Muscle of leg (tissue), 3 donors: ENCODE measurements at regions not wholly inside any gene's neighbourhood (a gene's known extent, or its start where the extent isn't known, plus 50 kb on each side); places are given as distances from the start of the nearest gene placed in this dataset.

Source experiments
- DNase-seq: peaks from one replicate; pipeline ENCODE4 v3.0.0; 2013
- H3K27ac ChIP-seq: one replicate; pipeline ENCODE4 v1.5.1; 2013; ENCODE audit warnings: mild to moderate bottlenecking, low read length, control low read depth
- H3K27me3 ChIP-seq: one replicate; pipeline ENCODE4 v1.6.1; 2013; ENCODE audit warnings: low read length; ENCODE audit not compliant: control insufficient read depth, insufficient read depth
- H3K36me3 ChIP-seq: one replicate; pipeline ENCODE4 v1.6.1; 2013; ENCODE audit warnings: low read length; ENCODE audit not compliant: control insufficient read depth, insufficient read depth
- H3K4me1 ChIP-seq: one replicate; pipeline ENCODE4 v1.6.1; 2013; ENCODE audit warnings: low read length; ENCODE audit not compliant: control insufficient read depth, insufficient read depth
- H3K4me3 ChIP-seq: one replicate; pipeline ENCODE4 v1.5.1; 2013; ENCODE audit warnings: low read length, control low read depth
- H3K9me3 ChIP-seq: replicated peaks from 2 replicates; pipeline ENCODE4 v1.6.1; 2013; ENCODE audit warnings: low read depth, low read length; ENCODE audit not compliant: control insufficient read depth
- WGBS: methylation state at CpG from one replicate; pipeline ENCODE4 v1.1.5; 2013; ENCODE audit warnings: missing lambda C conversion rate; ENCODE audit not compliant: insufficient coverage; 5-methylcytosine and 5-hydroxymethylcytosine counted together

DNA sequence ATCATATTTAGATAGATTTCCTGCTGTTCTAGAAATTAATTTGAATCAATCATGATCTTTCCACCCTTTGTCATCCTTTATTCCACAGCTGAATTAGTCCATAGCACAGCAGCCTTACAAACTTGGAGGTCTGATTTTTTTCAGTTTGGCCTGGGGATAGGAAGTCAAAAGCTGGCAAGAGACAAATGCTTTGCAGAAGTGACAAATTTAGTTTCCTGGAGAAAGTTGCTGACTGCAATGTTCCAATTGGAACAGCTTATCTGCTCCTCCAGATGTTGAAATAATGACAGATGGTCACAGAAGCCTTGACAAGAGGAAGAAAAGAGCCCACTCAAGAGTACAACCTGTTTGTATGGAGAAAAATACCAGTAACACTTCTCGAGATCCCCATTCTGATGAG, 1276.1 kb upstream of the CDH8 start:
- no CpG with 5 or more reads among the region's 1 CpG for WGBS
- Histone ChIP-seq H3K27ac (no peak overlapping the region), H3K4me3 (no peak overlapping the region), H3K27me3 (no peaks in the 10 kb centered on the region), H3K9me3 (no peaks in the 10 kb centered on the region), H3K4me1 (no peaks in the 10 kb centered on the region), H3K36me3 (no peaks in the 10 kb centered on the region)
- peak; percentile 83 for DNase-seq

GRCh38 chr16:63311313-63311712, 1275.1 kb upstream of the CDH8 start:
- WGBS: no CpG with 5 or more reads among the region's 3 CpGs
- Histone ChIP-seq H3K36me3 (no peaks in the 10 kb centered on the region), H3K27me3 (no peaks in the 10 kb centered on the region)

GRCh38 chr16:63302811-63303210, 1266.6 kb upstream of the CDH8 start:
- Histone ChIP-seq H3K27me3 (no peaks in the 10 kb centered on the region), H3K36me3 (no peaks in the 10 kb centered on the region), H3K4me1 (no peaks in the 10 kb centered on the region), H3K9me3 (no peaks in the 10 kb centered on the region), H3K27ac (no peak overlapping the region), H3K4me3 (no peak overlapping the region)
- 83% methylated on average over 1 of the region's 2 CpGs for WGBS
- DNase-seq: no peak

More at GRCh38 chr16:63311313-63311712, 1275.1 kb upstream of the CDH8 start:
- Histone ChIP-seq H3K4me3 (no peak overlapping the region), H3K27ac (no peak overlapping the region), H3K9me3 (no peaks in the 10 kb centered on the region), H3K4me1 (no peaks in the 10 kb centered on the region)
- no peak for DNase-seq

GRCh38 chr16:63301349-63301748, 1265.1 kb upstream of the CDH8 start:
- no peak overlapping the region for H3K27ac ChIP-seq
- no peaks in the 10 kb centered on the region for H3K27me3 ChIP-seq
- H3K9me3 ChIP-seq: no peaks in the 10 kb centered on the region
- H3K4me1 ChIP-seq: no peaks in the 10 kb centered on the region
- H3K36me3 ChIP-seq: no peaks in the 10 kb centered on the region
- DNase-seq: no peak
- no peak overlapping the region for H3K4me3 ChIP-seq
- WGBS: 67% methylated on average over 1 of the region's 1 CpG

DNA sequence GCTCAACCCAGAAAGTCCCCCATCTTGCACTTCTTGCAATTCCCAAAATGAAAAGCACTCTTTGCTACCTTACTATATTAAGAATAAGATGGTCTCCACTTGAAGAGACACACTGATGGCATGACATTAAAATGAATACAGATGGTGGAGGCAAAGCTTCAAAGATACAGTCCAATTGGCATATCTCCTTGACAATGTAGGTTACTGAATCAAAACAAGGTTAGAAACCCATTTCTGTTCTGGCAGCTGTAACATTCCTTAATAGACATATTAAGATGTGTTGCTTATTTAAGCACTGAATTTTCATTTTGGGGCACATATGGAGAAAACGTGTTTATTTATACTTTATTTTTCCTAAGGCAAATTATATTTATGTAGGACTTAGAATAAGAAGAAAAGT, 1262.8 kb upstream of the CDH8 start:
- no peak for DNase-seq
- Histone ChIP-seq H3K4me3 (no peak overlapping the region), H3K9me3 (no peaks in the 10 kb centered on the region), H3K27me3 (no peaks in the 10 kb centered on the region), H3K4me1 (no peaks in the 10 kb centered on the region), H3K27ac (no peak overlapping the region), H3K36me3 (no peaks in the 10 kb centered on the region)
- no CpG with 5 or more reads among the region's 1 CpG for WGBS

- H3K36me3 ChIP-seq: no peaks in the 10 kb centered on the region
- 96% methylated on average over 8 of the region's 11 CpGs for WGBS
- H3K27me3 ChIP-seq: no peaks in the 10 kb centered on the region
- DNase-seq: no peak
- no peaks in the 10 kb centered on the region for H3K9me3 ChIP-seq
- H3K27ac ChIP-seq: no peak overlapping the region
- H3K4me3 ChIP-seq: no peak overlapping the region
- no peaks in the 10 kb centered on the region for H3K4me1 ChIP-seq
These were observed 1255.8 kb upstream of the CDH8 start for GRCh38 chr16:63292036-63292435.

GRCh38 chr16:63289834-63290460, 1253.7 kb upstream of the CDH8 start:
- H3K9me3 ChIP-seq: no peaks in the 10 kb centered on the region
- 0% methylated on average over 2 of the region's 16 CpGs for WGBS
- H3K4me1 ChIP-seq: no peaks in the 10 kb centered on the region
- no peak overlapping the region for H3K4me3 ChIP-seq
- no peaks in the 10 kb centered on the region for H3K27me3 ChIP-seq
- peak; percentile 69 for DNase-seq
- no peaks in the 10 kb centered on the region for H3K36me3 ChIP-seq
- H3K27ac ChIP-seq: no peak overlapping the region

GRCh38 chr16:63287401-63287800, 1251.2 kb upstream of the CDH8 start:
- Histone ChIP-seq H3K4me1 (no peaks in the 10 kb centered on the region), H3K4me3 (no peak overlapping the region), H3K27ac (no peak overlapping the region), H3K27me3 (no peaks in the 10 kb centered on the region), H3K9me3 (no peaks in the 10 kb centered on the region), H3K36me3 (no peaks in the 10 kb centered on the region)
- WGBS: no CpG with 5 or more reads among the region's 2 CpGs
- DNase-seq: no peak

GRCh38 chr16:63283721-63284120, 1247.5 kb upstream of the CDH8 start:
- no peaks in the 10 kb centered on the region for H3K4me1 ChIP-seq
- H3K27me3 ChIP-seq: no peaks in the 10 kb centered on the region
- no peak overlapping the region for H3K4me3 ChIP-seq
- H3K36me3 ChIP-seq: no peaks in the 10 kb centered on the region
- H3K9me3 ChIP-seq: no peaks in the 10 kb centered on the region
- no peak for DNase-seq
- no peak overlapping the region for H3K27ac ChIP-seq
- WGBS: no CpG with 5 or more reads among the region's 1 CpG

DNA sequence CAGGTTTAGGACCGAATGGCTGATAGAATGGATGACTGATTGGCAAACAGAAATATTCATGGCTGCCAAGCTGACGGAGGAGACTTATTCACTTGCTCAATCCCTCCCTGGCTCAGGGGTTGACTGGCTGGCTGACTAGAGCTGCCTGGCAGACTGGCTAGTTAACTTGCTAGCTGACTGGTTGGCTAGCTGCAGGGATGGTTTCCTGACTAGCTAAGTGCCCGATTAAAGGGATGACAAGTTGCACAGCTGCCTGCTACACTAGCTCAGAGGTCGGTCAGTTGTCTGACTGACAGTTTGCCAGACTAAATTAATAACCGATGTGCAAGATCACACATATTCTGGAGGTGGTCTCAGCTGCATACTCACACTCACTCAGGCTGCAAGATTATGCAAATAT, 1208.4 kb upstream of the CDH8 start:
- WGBS: 71% methylated on average over 4 of the region's 5 CpGs
- DNase-seq: peak; percentile 13

GRCh38 chr16:63241497-63242028, 1205.3 kb upstream of the CDH8 start:
- Histone ChIP-seq H3K9me3 (no peaks in the 10 kb centered on the region), H3K27ac (no peak overlapping the region), H3K36me3 (no peaks in the 10 kb centered on the region), H3K4me3 (no peak overlapping the region), H3K27me3 (no peaks in the 10 kb centered on the region), H3K4me1 (no peaks in the 10 kb centered on the region)
- WGBS: 80% methylated on average over 2 of the region's 5 CpGs
- no peak for DNase-seq

More for the DNA sequence above, 1208.4 kb upstream of the CDH8 start:
- H3K4me1 ChIP-seq: no peaks in the 10 kb centered on the region
- H3K4me3 ChIP-seq: no peak overlapping the region
- no peaks in the 10 kb centered on the region for H3K36me3 ChIP-seq
- no peaks in the 10 kb centered on the region for H3K27me3 ChIP-seq
- H3K27ac ChIP-seq: no peak overlapping the region
- no peaks in the 10 kb centered on the region for H3K9me3 ChIP-seq
